Mucosa of gallbladder (tissue), 1 donor: ENCODE measurements at regions not wholly inside any gene's neighbourhood (a gene's known extent, or its start where the extent isn't known, plus 50 kb on each side); places are given as distances from the start of the nearest gene placed in this dataset.
"Not testable (repeated sequence)": the region's sequence is repeated elsewhere in the genome, so short reads cannot be mapped to it uniquely, and the experiment has no call there.

Experiments used
- DNase-seq: peaks from one replicate; pipeline ENCODE4 v3.0.0-alpha.2; 2020; ENCODE audit warnings: low spot score
- donor health status: DM: no; HTN: no; CAD: no.

DNA sequence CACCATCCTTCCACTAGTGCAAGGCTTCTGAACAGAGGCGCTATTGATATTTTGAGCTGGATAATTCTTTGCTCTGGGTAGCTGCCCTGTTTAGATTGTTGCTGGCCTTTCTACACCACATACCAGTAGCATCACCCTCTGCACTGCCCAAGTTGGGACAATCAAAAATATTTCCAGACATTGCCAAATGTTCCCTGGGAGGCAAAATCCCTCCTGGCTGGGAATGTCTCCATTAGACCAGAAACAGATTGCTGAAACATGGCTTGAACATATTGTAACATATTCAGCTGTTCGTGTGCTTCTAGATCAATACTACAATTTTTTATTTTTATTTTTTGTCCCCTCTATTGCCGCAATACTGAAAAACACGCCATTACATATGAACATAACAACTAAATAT lies 174.6 kb downstream of the ABCA8 start:
- no peak for DNase-seq

DNA sequence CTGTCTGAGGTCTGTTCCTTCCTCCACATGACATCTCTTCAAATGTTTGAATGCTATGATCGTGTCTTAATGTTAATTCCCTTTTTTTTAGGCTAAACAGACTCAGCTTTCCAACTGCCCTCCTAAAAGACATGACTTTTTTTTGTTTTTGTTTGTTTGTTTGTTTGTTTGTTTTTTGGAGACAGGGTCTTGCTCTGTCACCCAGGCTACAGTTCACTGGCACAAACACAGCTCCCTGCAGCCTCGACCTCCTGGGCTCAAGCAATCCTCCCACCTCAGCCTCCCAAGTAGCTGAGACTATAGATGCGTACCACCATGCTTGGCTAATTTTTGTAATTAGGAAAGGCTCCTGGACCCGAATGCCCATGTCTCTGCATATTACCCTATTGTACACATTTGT lies 176.5 kb downstream of the ABCA8 start:
- no peak for DNase-seq

DNA sequence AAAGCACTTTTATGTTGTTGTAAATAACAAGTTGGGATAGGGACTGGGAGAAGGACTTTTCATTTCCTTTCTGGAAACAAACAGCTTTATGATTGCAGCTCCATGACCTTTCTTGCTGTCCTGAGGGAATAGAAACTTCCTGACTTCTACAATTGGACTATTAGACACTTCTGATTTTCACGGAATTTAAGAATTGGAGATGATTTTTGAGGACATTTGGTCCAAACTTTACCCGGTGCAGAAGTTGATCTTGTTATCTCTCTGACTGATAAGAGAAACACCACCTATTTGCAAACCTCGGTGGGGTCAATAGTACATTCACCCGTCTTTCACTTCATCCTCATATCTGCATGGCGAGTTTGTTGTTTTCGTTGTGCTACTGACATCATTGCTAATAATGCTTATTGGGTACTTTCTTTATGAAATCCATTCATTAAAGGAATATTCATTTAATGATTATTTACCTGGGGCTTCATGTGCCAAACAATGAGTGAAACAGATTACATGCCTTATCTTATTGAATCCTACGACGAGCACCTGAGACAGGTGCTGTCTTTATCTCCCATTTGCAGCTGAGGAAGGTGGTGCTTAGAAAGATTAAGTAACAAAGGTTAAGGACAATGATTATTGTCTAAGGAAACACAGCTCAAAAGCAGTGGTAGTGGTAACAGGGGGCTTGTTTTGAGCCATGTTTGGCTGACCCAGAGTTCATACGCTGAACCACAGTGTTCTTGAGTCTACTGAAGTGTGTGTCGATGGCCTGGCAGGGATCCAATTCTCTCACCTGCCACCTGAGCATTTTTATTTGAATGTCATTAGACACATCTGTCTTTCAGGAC lies 176.9 kb upstream of the FAM20A start:
- no peak for DNase-seq

DNA sequence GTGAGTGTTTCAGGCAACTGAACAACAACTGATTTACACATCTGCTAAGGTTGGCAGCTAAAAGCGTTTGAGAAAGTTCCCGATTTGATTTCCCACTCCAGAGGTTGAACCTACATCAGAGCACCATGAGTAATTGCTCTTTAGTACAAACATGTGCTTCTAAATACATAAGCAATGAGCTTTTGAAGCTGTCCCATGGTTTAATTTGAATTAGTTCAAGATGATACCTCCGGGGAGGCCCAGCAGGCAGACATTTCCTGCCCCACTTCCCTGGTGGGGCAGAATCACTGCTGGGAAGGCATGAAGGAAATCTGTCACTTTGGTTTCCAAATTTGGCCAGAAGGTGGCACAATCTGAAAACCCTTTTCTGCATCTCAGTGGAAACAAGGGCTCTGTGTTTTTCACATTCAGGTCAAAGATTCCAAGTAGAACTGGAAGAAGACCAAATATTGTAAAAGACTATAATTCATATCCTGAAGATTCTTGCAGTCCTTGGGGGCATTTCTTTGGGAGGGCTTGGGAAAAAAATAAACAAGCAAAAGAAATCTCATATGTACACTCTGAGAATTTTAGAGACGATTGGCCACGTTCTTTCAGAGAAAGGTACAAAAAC lies 176.2 kb upstream of the FAM20A start:
- DNase-seq: peak; percentile 59

DNA sequence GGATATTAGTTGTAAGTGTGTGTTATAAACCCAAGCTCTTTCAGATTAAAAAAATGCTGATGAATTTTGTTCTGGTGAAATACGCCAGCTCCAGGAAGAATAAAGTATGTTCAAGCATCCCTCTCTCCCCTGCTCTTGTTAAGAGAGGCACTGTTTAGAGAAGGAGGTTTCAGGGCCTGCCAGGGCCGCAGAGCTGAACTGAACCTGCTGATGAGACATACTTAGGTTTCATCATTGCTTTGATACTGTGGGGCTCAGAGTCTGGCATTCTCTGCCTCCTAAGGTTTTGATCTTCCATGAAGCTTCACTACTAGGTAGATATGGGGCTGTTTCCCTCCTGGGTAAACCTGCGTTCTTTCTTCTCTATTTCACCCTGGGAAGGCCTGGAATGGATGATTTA lies 175.3 kb upstream of the FAM20A start:
- DNase-seq: no peak

DNA sequence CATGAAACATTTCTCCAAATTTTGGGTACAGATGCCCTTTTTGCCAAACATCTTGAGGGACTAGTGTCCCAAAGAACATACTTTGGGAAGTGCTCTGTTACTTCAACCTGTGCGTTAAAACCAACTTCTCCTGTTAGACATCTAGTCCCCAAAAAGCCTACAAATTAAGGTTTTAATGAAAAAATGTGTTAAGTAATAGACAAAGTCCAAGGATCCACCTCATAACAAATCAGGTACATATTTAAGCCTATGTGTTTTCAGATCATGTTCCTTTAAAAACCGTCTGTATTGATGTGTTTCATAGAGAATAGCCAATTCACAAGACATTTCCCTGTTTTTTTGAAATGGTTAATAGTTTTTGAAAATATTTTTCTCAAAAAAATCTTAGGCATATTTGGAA lies 174.8 kb upstream of the FAM20A start:
- DNase-seq: no peak

DNA sequence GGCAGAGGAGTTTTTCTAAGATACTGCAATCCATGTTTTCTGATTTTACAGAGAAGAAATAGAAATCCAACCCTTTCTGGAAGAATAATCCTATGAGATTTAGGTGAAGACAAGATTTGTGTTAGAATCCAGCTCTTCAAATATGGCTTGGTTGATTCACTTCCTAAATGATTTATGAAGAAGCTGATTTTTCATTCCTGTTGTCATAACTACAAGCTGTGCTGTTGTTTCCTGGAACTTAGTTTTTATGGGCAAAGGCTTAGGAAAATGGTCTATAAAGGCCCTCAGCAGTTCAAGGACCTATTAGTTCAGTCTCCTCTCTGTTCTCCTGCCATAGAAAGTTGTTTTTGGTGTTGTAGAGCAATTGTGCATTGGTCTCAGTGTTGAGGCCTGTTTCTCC lies 174.2 kb upstream of the FAM20A start:
- no peak for DNase-seq

DNA sequence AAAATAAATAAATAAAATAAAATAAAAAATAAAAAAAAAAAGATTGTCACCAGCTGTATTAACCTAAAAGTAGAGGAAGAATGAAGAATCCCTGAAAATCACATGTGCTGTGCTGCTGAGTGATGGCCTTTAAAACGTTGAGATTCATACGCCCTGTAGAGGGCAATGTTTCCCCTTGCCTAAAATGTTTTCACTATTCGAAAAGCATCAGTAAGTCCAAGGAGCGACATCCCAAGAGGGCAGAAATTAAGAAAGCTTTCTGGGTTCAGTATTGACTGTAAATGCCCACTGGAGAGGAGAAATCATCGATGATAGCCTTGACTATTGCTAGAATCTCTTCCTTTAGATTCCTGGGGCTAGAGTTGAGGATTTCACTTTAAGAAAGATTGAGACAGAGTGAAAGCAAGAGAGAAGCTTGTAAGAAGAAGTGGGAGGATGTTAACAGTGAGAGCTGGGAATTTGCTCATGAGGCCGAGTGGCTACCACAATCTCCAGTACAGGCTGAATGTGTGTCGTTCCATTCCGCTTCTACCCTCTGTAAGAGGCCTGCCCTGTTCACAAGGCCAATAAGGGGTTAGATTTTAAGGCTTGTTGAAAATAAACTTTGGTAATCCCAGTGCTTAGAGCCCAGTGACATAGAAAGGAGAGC lies 170.8 kb upstream of the FAM20A start:
- DNase-seq: peak; percentile 53

DNA sequence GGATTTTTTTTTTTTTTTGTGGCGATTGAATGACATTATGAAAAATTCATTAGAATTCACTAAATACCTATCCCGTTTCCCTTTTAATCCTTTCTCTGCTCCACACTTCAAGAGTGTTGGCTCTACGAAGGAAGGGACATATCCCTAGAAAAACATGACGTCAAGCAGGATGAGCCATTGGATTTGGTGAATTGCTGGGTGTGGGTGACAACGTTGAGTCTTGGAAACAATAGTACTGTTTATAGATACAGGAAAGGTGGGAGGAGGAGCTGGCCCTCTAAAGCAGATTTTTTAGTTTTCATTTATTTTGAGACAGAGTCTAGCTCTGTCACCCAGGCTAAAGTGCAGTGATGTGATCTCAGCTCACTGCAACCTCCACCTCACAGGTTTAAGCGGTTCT lies 167.6 kb upstream of the FAM20A start:
- DNase-seq: no peak

DNA sequence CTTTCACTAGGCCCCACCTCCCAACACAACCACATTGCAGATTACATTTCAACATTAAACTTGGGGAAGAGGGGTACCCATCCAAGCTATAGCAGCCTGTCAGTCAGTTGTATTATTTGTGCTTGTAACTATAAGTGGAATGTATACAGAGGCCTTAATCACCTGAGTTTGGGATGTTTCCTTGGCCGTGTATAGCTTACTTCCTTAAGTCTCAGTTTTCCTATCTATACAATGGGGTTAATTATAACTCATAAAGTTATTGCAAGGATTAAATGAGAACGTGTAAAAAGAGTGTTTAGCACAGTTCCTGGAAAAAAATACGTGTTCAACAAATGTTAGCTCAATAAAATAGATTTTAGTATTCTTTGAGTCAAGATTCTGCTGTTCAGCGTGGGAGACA lies 165.5 kb upstream of the FAM20A start:
- no peak for DNase-seq

DNA sequence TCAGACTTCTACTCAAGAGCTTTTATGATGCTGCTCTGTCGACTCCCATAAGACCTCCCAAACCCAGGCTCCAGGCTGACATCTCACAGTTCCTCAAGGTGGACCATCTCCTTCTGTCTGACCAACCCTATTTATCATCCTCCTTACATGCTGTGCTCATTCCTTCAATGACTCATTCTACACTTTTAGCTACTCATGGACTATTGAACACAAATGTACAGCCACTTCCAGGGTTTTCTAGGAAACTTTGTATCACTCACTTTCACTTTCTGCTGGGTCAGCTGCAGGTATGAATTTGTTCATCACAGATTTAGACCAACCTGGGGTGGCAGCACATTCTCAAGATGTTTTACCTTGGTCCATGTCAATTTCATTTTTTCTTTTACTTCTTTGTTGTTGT lies 162.4 kb upstream of the FAM20A start:
- no peak for DNase-seq

DNA sequence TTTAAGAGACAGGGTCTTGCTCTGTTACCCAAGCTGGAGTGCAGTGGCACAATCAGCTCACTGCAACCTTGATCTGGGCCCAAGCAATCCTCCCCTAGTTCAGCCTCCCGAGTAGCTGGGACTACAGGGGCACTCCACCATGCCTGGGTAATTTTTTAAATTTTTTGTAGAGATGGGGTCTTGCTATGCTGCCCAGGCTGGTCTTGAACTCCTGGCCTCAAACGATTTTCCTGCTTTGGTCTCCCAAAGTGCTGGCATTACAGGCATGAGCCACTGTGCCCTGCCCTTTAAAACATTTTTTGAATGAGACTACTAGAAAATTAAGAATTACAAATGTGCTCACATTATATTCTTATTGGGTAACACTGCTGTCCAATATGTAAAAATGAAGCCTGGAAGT lies 161.7 kb upstream of the FAM20A start:
- no peak for DNase-seq

DNA sequence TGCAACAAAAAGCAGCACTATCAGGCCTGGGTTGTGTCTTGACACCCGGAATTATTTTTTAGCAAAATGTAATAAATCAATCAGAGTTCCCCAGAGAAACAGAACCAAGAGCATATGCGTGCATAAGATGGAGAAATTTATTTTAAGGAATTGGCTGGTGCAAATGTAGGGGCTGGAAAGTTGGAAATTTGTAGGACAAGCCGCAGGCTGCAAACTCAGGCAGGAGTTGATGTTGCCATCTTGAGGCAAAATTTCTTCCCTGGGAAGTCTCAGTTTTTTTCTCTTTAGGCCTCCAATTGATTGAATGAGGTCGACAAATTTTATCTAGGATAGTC lies 158.9 kb upstream of the FAM20A start:
- DNase-seq: no peak

DNA sequence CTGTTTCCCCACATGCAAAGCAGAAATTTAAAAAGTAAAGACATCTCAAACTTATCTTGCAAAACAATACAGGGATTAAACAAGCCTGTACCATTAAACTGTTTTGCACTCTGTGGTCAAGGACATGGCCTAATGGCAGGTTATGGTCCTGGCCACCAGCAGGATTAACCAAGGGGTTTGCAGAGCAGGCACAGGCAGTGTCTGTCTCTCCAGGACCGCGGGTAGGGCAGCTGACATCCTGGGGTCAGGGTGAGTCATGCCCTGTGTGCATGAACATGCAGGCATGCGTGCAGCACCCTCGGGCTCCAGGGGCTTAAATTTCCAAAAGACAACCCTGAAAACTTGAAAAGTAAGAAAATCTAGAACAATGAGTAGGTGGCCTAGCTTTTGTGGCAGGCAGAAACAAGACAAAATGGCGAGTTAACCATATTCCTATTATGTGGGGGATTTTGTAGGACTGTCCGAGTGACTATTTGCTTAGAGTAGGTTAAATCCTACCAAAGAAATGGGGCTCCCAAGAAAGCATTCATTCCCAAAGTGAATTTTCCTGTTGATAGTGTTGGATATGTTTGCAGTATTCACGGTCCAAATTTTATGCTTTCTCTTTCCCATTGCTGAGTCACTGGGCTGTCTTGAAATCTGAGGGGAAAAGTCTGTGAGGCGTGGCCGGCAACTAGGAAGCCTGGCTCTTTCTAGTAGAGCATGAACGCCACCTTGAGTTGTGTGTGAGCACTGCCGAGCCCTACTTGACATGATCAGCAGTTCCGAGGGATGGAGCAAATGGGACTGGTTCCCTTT lies 158.4 kb upstream of the FAM20A start:
- peak; percentile 93 for DNase-seq

DNA sequence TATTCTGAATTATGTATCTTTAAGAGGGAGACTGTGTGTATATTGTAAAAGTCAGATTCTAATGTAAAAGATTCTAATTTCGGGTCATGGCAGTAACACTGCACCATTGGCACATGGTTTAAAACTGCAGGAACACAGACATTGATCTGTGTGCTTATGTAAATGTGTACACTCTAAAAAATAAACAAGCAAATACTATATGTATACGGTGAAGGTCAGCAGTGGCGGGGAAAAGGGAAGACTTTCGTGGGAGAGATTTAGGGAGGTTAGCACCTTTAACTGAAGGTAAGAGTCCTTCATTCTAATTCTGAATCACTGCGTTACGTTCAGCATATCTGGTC lies 157.8 kb upstream of the FAM20A start:
- DNase-seq: no peak

DNA sequence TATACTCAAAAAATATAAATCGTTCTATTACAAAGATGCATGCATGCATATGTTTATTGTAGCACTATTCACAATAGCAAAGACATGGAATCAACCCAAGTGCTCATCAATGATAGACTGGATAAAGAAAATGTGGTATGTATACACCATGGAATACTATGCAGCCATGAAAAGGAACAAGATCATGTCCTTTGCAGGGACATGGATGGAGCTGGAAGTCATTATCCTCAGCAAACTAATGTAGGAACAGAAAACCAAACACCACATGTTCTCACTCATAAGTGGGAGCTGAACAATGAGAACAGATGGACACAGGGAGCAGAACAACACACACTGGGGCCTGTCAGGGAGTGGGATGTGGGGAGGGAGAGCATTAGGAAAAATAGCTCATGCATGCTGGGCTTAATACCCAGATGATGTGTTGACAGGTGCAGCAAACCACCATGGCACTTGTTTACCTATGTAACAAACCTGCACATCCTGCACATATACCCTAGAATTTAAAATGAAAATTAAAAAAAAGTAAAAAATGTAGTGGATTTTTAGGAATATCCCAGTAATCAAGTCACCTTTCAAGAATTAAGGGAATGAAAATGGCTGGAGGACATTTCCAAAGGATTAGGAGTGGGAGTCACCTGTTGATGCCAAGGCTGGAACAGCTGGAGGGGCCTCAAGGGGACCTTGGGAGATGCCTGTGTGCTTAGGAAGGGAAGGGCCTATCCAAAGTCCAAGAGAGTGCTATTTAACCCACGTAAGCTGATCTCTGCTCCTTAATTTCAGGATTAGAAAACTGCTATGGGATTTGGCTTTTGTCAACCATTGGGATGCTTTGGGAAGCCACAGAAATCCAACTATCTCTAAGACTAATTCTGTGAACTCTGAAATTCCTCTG lies 156.9 kb upstream of the FAM20A start:
- not testable (repeated sequence) for DNase-seq

DNA sequence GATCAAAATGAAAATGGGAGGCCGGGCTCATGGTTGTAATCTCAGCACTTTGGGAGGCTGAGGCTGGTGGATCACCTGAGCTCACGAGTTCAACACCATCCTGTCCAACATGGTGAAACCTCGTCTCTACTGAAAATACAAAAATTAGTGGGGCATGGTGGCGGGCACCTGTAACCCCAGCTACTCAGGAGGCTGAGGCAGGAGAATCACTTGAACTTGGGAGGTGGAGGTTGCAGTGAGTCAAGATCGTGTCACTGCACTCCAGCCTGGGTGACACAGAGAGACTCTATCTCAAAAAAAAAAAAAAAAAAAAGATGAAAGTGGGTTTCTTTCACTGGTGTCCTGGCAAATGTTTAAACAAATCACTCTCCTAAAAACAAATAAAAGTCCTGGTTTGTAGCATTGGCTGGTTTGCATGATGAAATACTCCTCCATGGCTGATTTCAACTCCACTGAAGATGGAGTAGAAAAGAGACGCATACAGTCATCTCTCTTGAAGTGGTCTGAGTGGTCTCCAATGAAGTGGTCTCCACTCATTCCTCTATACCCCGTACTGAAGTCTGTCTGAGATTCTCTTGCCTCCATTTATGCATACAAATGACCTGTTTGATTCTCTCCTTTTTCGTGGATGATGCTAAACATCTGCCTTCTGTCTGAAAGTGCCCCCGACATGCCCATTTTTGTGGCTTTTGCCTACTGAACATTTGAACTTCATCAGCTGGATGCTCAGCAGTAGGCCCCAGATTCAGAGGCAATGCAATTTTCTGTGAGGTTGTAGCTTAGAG lies 153.0 kb upstream of the FAM20A start:
- DNase-seq: no peak

DNA sequence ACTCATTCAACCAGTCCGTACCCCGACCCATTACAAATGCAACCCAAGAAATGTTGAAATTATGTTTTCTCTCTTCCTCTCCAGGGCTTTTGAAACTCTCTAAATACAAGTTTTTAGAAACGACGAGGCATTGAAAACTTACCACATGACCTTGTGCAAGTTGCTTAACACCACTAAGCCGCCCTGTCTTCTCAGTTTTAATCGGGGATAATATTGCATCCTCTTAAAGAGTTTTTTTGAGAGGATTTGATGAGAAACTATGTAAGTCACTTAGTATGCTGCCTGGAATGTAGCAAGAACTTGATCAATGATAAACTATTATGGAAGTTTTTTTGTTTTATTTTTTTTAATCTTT lies 149.0 kb upstream of the FAM20A start:
- DNase-seq: no peak

DNA sequence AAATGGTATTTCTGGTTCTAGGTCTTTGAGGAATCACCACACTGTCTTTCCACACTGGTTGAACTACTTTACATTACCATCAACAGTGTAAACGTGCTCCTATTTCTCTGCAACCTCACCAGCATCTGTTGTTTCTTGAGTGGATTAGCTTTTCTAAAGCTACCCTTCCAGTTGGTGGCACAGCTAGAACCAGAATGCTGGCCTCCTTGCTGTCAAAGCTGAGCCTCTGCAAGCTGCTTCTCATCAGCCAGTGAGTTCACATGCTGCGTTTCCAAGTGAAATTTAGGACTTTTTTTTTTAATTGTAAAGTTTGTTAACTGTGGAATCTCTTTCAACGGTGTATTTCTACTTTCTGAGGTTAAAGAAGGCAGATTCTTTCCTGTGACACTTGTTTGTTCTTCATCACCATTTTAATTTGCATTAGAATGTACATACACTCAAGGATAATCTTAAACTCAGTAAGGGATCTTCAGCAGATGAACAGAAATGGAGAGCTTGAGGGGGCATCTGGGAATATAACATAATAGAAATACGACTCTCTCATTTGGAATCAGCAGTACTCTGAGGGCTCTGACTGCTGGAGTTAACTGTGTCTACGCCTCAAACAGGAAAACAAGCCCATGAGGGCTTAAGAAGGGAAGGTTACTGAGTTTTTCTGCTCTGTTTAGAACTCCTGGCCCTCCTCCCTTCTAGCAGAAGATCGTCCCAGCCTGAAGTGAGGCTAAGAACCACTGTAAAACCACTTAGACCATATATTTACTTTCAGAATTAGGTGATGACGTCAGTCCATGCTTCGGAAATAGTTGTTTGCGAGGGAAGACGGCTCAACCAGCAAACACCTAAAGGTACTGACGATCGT lies 148.4 kb upstream of the FAM20A start:
- DNase-seq: no peak

DNA sequence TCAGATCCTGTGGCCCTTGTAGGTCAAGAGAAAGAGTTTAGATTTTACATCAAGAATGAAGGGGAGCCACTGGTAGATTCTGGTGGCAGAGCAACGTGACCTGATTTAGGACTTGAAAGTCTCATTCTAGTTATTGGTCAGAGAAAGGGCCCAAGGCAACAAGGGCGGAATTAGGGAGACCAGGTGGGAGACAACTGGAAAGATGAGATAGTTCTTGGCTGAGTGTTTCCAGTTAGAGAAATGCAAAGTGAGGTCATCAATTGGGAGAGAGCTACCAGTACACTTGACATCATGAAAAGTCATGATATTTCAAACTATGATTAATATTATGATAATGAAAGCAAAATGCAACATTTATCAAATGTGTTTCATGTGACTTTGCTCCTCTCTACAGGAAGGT lies 147.2 kb upstream of the FAM20A start:
- DNase-seq: no peak
